ENCODE measurements at regions not wholly inside any gene's neighbourhood (a gene's known extent, or its start where the extent isn't known, plus 50 kb on each side); places are given as distances from the start of the nearest gene placed in this dataset.

- no peak for DNase-seq (ENCODE audit: low spot score)
- no peak for TF ChIP-seq CTCF (IDR thresholded peaks at IDR 0.05; ENCODE audit: extremely low read depth, missing control alignments)
These were observed 146.7 kb downstream of the PJA1 start for GRCh38 chrX:69018416-69019072.

GRCh38 chrX:69016293-69016941, 148.8 kb downstream of the PJA1 start:
- no peak for DNase-seq (ENCODE audit: low spot score)

GRCh38 chrX:69015564-69016292, 149.5 kb downstream of the PJA1 start:
- TF ChIP-seq CTCF (IDR thresholded peaks at IDR 0.05; ENCODE audit: extremely low read depth, missing control alignments), result no peak

More at GRCh38 chrX:69016293-69016941, 148.8 kb downstream of the PJA1 start:
- TF ChIP-seq CTCF (IDR thresholded peaks at IDR 0.05; ENCODE audit: extremely low read depth, missing control alignments), result no peak

GRCh38 chrX:69015156-69015555, 150.1 kb downstream of the PJA1 start:
- DNase-seq (ENCODE audit: low spot score), result no peak
- no peak for TF ChIP-seq CTCF (IDR thresholded peaks at IDR 0.05; ENCODE audit: extremely low read depth, missing control alignments)

More at GRCh38 chrX:69015564-69016292, 149.5 kb downstream of the PJA1 start:
- DNase-seq (ENCODE audit: low spot score), result no peak

- TF ChIP-seq CTCF (IDR thresholded peaks at IDR 0.05; ENCODE audit: extremely low read depth, missing control alignments), result no peak
- DNase-seq (ENCODE audit: low spot score), result no peak
These were observed 151.1 kb downstream of the PJA1 start for GRCh38 chrX:69014200-69014599.

- no peak for TF ChIP-seq CTCF (IDR thresholded peaks at IDR 0.05; ENCODE audit: extremely low read depth, missing control alignments)
- DNase-seq (ENCODE audit: low spot score), result no peak
These were observed 154.9 kb downstream of the PJA1 start for GRCh38 chrX:69010339-69010738.

- no peak for TF ChIP-seq CTCF (IDR thresholded peaks at IDR 0.05; ENCODE audit: extremely low read depth, missing control alignments)
- no peak for DNase-seq (ENCODE audit: low spot score)
These were observed 164.4 kb downstream of the PJA1 start for GRCh38 chrX:69000877-69001276.

Measured in GM20000 (cell line).